HFF-Myc (cell line): ENCODE measurements at regions not wholly inside any gene's neighbourhood (a gene's known extent, or its start where the extent isn't known, plus 50 kb on each side); places are given as distances from the start of the nearest gene placed in this dataset.

ENCODE experiments used
- DNase-seq: peaks from one replicate; pipeline ENCODE4 v3.0.0-alpha.2; 2011; ENCODE audit warnings: low read depth; ENCODE audit errors: extremely low read depth
- H3K4me3 ChIP-seq: replicated peaks from 2 replicates; pipeline ENCODE4 v1.5.1; 2011; ENCODE audit warnings: low read depth, mild to moderate bottlenecking, control low read depth, low read length
- TF ChIP-seq, protein P1 (sequence below): IDR thresholded peaks from 2 replicates; pipeline ENCODE4 v1.5.1; 2012; ENCODE audit warnings: mild to moderate bottlenecking, low read depth, low read length, control low read depth; ENCODE audit errors: missing control alignments

GRCh38 chr5:58330781-58331180, 129.1 kb downstream of the PLK2 start:
- no peak for DNase-seq
- H3K4me3 ChIP-seq = no peak overlapping the region
- TF ChIP-seq, protein P1, sequence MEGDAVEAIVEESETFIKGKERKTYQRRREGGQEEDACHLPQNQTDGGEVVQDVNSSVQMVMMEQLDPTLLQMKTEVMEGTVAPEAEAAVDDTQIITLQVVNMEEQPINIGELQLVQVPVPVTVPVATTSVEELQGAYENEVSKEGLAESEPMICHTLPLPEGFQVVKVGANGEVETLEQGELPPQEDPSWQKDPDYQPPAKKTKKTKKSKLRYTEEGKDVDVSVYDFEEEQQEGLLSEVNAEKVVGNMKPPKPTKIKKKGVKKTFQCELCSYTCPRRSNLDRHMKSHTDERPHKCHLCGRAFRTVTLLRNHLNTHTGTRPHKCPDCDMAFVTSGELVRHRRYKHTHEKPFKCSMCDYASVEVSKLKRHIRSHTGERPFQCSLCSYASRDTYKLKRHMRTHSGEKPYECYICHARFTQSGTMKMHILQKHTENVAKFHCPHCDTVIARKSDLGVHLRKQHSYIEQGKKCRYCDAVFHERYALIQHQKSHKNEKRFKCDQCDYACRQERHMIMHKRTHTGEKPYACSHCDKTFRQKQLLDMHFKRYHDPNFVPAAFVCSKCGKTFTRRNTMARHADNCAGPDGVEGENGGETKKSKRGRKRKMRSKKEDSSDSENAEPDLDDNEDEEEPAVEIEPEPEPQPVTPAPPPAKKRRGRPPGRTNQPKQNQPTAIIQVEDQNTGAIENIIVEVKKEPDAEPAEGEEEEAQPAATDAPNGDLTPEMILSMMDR = no peak

GRCh38 chr5:58327289-58327688, 132.6 kb downstream of the PLK2 start:
- no peak overlapping the region for H3K4me3 ChIP-seq
- DNase-seq = no peak
- TF ChIP-seq, protein P1 = no peak

DNA sequence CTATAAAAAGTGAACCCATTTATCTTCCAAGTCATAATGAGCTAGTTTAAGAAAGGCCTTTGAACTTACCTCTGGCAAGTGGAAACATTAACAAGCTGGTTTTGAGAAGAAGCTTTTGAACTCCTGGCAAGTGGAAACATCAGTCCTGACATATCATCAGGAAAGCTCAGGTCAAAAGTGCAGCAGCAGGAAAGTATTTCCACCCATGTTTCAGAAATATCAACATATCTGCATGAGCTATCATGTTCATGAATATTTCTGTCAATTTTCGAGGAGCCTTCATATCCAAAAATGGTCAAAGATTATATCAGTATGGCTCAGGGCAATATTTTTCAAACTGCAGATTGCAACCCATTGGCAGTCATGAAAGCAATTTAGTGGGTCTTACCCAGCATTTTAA, 133.9 kb downstream of the PLK2 start:
- DNase-seq = no peak
- TF ChIP-seq, protein P1 = no peak
- no peak overlapping the region for H3K4me3 ChIP-seq

GRCh38 chr5:58322453-58322852, 137.4 kb downstream of the PLK2 start:
- H3K4me3 ChIP-seq = no peak overlapping the region
- TF ChIP-seq, protein P1 = no peak
- DNase-seq = no peak

GRCh38 chr5:58318468-58318867, 141.4 kb downstream of the PLK2 start:
- DNase-seq = peak; percentile 59
- no peak overlapping the region for H3K4me3 ChIP-seq
- TF ChIP-seq, protein P1 = no peak

DNA sequence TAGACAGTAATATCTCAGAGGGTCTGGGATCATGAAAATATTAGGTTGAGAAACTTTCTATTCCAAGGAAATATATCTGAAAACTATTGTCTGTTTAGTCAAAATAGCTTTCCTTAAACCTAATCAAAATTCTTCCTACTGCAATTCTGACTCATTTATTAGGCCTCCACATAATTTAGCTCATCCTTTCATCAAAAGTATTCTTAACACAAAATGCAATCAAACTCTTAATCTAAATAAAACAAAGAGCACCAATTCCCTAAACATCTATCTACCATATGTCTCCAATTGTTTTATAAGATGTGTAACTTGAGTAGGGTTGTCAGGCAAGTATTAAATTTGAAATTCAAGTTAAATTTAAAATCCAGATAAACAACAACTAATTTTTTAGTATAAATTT, 142.1 kb downstream of the PLK2 start:
- DNase-seq = no peak
- TF ChIP-seq, protein P1 = no peak
- no peak overlapping the region for H3K4me3 ChIP-seq

GRCh38 chr5:58317009-58317408, 142.9 kb downstream of the PLK2 start:
- TF ChIP-seq, protein P1 = no peak
- DNase-seq = no peak
- H3K4me3 ChIP-seq = no peak overlapping the region
